Fibroblast of lung (primary cell): ENCODE measurements at regions not wholly inside any gene's neighbourhood (a gene's known extent, or its start where the extent isn't known, plus 50 kb on each side); places are given as distances from the start of the nearest gene placed in this dataset.
A peak's percentile ranks its signal among the peaks of the same experiment; 100 is the strongest.

Experiments
- DNase-seq, 2 donors: peaks; one replicate each; pipeline versions ENCODE4 v3.0.0 to v3.0.0-alpha.2; 2010; ENCODE audit warnings: low read depth in 2 of 2
- H2AFZ ChIP-seq: 2 replicates; pipeline ENCODE4 v1.5.1; 2012; ENCODE audit warnings: low read length, control low read depth, inconsistent platforms
- H3K27ac ChIP-seq: 2 replicates; pipeline ENCODE4 v1.5.1; 2011; ENCODE audit warnings: low read length, control low read depth; ENCODE audit not compliant: insufficient read depth
- H3K27me3 ChIP-seq: 2 replicates; pipeline ENCODE4 v1.5.1; 2011; ENCODE audit warnings: mild to moderate bottlenecking, low read length; ENCODE audit not compliant: control insufficient read depth, insufficient read depth
- H3K36me3 ChIP-seq: 2 replicates; pipeline ENCODE4 v1.5.1; 2011; ENCODE audit warnings: low read length; ENCODE audit not compliant: control insufficient read depth, insufficient read depth
- H3K4me1 ChIP-seq: 2 replicates; pipeline ENCODE4 v1.5.1; 2011; ENCODE audit warnings: low read length; ENCODE audit not compliant: control insufficient read depth, insufficient read depth; ENCODE audit errors: extremely low read depth
- H3K4me2 ChIP-seq: 2 replicates; pipeline ENCODE4 v1.5.1; 2011; ENCODE audit warnings: low read length, control low read depth; ENCODE audit not compliant: insufficient read depth; ENCODE audit errors: extremely low read depth
- H3K4me3 ChIP-seq, 4 experiments: fragments of 200-600 bp in 1 of 4; sonication (generic) in 1 of 4; replicated peaks in 1 of 4; 2 replicates each; pipeline ENCODE4 v1.5.1; 2011 to 2016; ENCODE audit warnings: low read length in 4 of 4, low read depth in 3 of 4, mild to moderate bottlenecking in 3 of 4, control low read depth in 2 of 4, inconsistent platforms in 1 of 4, mixed read lengths in 1 of 4; ENCODE audit not compliant: insufficient read depth in 1 of 4; ENCODE audit errors: control extremely low read depth in 1 of 4
- H3K79me2 ChIP-seq: 2 replicates; pipeline ENCODE4 v1.5.1; 2012; ENCODE audit warnings: mild to moderate bottlenecking, low read length, inconsistent platforms; ENCODE audit not compliant: control insufficient read depth, insufficient read depth
- H3K9ac ChIP-seq: 2 replicates; pipeline ENCODE4 v1.5.1; 2011; ENCODE audit warnings: mild to moderate bottlenecking, low read length, control low read depth; ENCODE audit not compliant: insufficient read depth
- H3K9me3 ChIP-seq: 2 replicates; pipeline ENCODE4 v1.5.1; 2012; ENCODE audit warnings: low read depth, low read length; ENCODE audit not compliant: control insufficient read depth, insufficient read depth
- H4K20me1 ChIP-seq: 2 replicates; pipeline ENCODE4 v1.5.1; 2011; ENCODE audit warnings: low read length; ENCODE audit not compliant: control insufficient read depth, insufficient read depth; ENCODE audit errors: extremely low read depth
- CTCF ChIP-seq, 2 donors: IDR thresholded peaks in 1 of 2; conservative IDR thresholded peaks in 1 of 2; 1 replicate in 1 of 2; 2 replicates in 1 of 2; pipeline ENCODE4 v1.5.1; 2011 to 2012; ENCODE audit warnings: low read length in 2 of 2, control low read depth in 1 of 2, inconsistent platforms in 1 of 2, low read depth in 1 of 2, mild to moderate bottlenecking in 1 of 2
- EZH2 ChIP-seq: IDR thresholded peaks from 2 replicates; pipeline ENCODE4 v1.5.1; 2012; ENCODE audit warnings: low read length, control low read depth, mild to moderate bottlenecking; ENCODE audit errors: missing control alignments

DNA sequence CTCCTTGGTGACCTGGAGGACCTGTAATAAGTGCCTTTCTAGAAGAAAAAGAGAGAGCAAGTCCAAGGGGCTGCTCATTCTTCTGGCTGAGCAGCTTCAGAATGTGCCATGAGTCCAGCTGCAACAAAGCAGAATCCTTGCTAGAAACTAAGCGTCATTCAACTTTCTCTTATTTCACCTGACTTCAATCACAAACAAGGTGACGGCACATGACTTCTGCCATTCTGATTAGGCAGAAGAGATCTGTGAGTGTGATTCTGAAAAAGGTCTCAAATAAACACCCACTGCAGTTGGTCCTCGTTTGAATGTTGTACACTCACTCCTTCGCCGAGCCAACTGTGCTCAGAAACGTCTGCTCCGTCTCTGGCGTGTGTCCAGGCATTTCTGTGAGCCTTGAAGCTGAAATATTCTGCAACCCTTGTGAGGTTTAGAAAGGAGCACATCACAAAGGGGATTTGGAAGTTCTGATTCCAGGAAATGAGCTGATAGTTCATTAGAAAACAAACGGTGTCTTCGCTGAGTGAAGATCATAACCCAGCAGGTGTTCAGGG, 623.8 kb upstream of the KIRREL3 start:
- no peak overlapping the region for H3K4me2 ChIP-seq
- no peak overlapping the region for H3K27ac ChIP-seq
- H3K4me3 ChIP-seq, result no peak overlapping the region
- no peaks in the 10 kb centered on the region for H3K4me1 ChIP-seq
- H3K9me3 ChIP-seq, result no peaks in the 10 kb centered on the region
- no peak overlapping the region for H3K9ac ChIP-seq
- H3K36me3 ChIP-seq, result no peaks in the 10 kb centered on the region
- DNase-seq, result peak; percentile 28 to 47
- no peaks in the 10 kb centered on the region for H3K79me2 ChIP-seq
- no peak for TF ChIP-seq CTCF (conservative IDR thresholded peaks at IDR 0.05 in 1 of 2, IDR thresholded peaks at IDR 0.05 in 1 of 2; ENCODE audit: low read depth in 1 of 2, low read length in 2 of 2)
- TF ChIP-seq EZH2, result no peak
- H2AFZ ChIP-seq, result no peak overlapping the region
- H4K20me1 ChIP-seq, result no peaks in the 10 kb centered on the region
- no peaks in the 10 kb centered on the region for H3K27me3 ChIP-seq

GRCh38 chr11:127622686-127623085, 622.1 kb upstream of the KIRREL3 start:
- H2AFZ ChIP-seq, result no peak overlapping the region
- no peaks in the 10 kb centered on the region for H3K79me2 ChIP-seq
- TF ChIP-seq EZH2 (no peak), CTCF (conservative IDR thresholded peaks at IDR 0.05 in 1 of 2, IDR thresholded peaks at IDR 0.05 in 1 of 2; ENCODE audit: low read depth in 1 of 2, low read length in 2 of 2) (no peak)
- no peak for DNase-seq
- no peaks in the 10 kb centered on the region for H4K20me1 ChIP-seq
- H3K27me3 ChIP-seq, result no peaks in the 10 kb centered on the region
- H3K4me2 ChIP-seq, result no peak overlapping the region
- H3K9me3 ChIP-seq, result no peaks in the 10 kb centered on the region
- no peaks in the 10 kb centered on the region for H3K4me1 ChIP-seq
- H3K36me3 ChIP-seq, result no peaks in the 10 kb centered on the region
- H3K4me3 ChIP-seq, result no peak overlapping the region
- no peak overlapping the region for H3K9ac ChIP-seq
- H3K27ac ChIP-seq, result no peak overlapping the region

GRCh38 chr11:127620671-127621070, 620.1 kb upstream of the KIRREL3 start:
- TF ChIP-seq CTCF (conservative IDR thresholded peaks at IDR 0.05 in 1 of 2, IDR thresholded peaks at IDR 0.05 in 1 of 2; ENCODE audit: low read depth in 1 of 2, low read length in 2 of 2), result no peak
- no peak for TF ChIP-seq EZH2
- H3K9ac ChIP-seq, result no peak overlapping the region
- H3K4me1 ChIP-seq, result no peaks in the 10 kb centered on the region
- no peaks in the 10 kb centered on the region for H4K20me1 ChIP-seq
- no peaks in the 10 kb centered on the region for H3K27me3 ChIP-seq
- H3K79me2 ChIP-seq, result no peaks in the 10 kb centered on the region
- no peak overlapping the region for H2AFZ ChIP-seq
- H3K4me3 ChIP-seq, result no peak overlapping the region
- H3K9me3 ChIP-seq, result no peaks in the 10 kb centered on the region
- H3K27ac ChIP-seq, result no peak overlapping the region
- no peak overlapping the region for H3K4me2 ChIP-seq
- peak in 1 of 2 donors; percentile 26 for DNase-seq
- H3K36me3 ChIP-seq, result no peaks in the 10 kb centered on the region
